ENCODE measurements at regions not wholly inside any gene's neighbourhood (a gene's known extent, or its start where the extent isn't known, plus 50 kb on each side); places are given as distances from the start of the nearest gene placed in this dataset.
"Not testable (repeated sequence)": the region's sequence is repeated elsewhere in the genome, so short reads cannot be mapped to it uniquely, and the experiment has no call there.

DNA sequence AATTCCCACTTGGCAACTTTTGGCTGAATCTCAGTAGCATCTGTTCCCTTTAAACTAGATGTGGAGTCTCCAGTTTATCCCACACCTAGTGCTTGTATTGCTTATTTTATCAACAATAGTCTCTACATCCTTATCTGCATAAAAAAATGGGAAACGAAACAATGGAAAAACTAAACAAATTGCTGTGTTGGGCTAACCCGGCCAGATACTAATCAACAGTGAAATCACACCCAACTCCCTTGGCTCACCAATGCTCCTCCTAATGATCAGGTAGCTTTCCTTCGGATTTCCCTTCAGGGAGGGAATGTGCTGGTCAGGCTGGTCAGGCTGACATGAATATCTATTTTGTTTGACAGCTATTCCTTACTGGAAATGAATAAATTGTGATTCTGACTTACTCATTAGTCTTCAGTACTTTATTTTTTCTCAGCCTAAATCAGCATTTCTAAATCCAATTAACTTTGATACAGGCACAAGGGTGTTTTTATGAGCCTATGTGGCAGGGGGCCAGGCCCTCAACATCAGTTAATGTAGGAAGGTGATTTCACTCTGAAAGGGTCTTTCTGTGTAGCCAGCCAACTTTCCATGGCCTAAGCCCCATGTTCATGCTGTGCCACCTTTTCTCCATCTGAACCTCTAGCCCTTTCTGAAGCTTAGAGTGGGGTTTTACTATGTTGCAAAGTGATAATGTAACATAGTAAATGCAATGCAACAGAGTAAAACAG lies 170.5 kb upstream of the NPSR1 start:
- DNase-seq (ENCODE audit: low spot score): no peak

DNA sequence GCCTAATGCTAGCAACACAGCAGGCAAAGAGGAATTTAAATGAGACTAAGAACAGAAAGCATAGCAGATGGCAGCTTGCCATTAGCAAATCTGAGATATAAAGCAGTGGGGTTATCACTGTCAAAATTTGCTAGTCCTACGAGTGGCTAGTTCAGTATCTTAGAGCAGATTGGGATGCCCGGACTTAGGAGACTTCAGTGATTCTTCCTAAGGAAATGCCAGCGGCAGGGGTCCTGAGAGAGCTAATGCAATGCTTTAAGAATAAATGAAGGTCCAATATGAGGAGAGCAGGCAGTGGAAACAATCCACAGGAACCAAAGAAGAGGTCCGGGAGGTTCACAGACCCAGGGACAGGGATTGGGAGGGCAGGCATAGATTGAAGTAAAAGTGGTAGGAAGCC lies 169.3 kb upstream of the NPSR1 start:
- DNase-seq (ENCODE audit: low spot score): no peak

DNA sequence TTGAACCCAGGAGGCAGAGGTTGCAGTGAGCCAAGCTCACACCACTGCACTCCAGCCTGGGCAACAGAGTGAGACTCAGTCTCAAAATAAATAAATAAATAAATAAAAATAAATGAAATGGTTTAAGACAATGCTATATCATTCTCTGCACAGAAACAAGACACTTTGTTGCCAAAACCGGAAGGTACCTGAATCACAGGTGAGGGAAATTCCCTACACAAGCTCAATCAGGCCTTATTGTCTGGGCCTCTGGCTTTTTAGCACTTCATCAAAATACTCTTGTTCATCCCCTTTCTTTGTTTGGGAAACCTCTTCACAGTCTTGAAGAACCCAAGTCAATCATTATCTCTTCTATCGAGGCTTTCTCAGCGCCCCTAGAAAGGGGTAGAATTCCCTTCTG lies 166.1 kb upstream of the NPSR1 start:
- DNase-seq (ENCODE audit: low spot score): no peak

DNA sequence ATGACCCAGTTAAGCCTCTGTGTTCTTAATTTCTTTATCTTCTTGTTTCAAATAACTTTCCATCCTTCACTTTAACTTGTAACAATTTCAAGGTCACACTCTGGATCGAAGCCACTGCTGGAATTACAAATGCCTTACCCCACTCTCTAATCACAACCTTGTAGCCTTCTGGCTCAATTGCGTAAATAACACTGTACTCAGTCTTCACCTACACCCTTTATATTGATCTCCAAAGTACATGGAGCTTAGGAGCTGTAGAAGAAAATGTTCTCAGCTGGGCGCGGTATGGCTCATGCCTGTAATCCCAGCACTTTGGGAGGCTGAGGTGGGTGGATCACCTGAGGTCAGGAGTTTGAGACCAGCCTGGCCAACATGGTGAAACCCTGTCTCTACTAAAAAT lies 164.3 kb upstream of the NPSR1 start:
- no peak for DNase-seq (ENCODE audit: low spot score)

DNA sequence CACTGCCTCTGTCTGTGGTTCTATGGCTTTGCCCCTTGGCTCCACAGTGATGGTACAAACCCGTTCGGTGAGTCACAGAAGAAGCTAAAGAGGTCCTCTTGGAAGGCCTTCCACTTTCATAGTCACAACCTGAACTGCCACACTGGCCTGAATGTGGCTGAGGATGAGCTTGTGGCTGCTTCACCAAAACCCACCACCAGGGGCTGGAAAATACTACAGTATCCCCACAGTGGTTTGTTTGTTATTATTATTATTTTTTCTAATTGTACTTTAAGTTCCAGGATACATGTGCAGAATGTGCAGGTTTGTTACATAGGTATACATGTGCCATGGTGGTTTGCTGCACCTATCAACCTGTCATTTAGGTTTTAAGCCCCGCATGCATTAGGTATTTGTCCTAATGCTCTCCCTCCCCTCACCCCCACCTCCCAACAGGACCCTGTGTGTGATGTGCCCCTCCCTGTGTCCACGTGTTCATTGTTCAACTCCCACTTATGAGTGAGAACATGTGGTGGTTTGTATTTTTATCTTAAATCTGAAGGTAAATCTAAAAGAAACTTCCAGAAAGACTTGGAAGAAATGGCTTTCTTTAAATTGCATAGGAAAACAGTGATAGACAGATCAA lies 160.8 kb upstream of the NPSR1 start:
- DNase-seq (ENCODE audit: low spot score): no peak

DNA sequence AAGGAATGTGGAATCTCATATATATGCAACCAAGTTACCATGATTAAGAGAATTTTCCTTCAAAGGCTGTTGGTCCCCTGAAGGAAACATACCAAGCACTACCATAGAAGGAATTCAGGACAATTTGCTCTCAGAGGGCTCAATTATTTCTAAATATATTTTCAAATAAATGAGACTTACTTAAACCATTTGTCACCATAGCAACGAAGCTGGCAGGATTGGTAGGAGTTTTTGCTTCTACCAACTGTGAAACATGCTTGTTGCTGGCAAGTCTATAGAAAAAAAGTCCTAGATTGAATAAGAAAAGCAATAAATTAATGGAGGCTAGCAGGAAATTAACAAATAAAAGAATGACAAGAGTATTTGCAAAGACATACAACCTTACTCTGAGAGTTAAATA lies 156.9 kb upstream of the NPSR1 start:
- DNase-seq (ENCODE audit: low spot score): no peak

DNA sequence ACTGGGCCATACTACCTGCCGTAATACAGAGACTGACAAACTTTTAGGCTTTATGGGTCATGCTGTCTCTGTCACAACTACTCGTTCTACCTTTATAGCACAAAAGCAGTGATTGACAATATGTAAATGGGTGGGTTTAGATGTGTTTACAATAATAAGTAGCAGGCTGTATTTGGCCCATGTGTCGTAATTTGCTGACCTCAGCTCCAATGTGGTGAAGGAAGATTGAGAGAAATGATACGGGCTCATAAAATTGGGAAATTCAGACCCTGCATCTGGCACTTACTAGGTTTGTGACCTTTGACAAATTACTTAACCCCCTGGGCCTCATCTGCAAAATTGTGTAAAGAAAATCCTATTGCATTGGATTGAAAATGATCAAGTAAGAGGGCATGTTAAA lies 150.8 kb upstream of the NPSR1 start:
- DNase-seq (ENCODE audit: low spot score): no peak

DNA sequence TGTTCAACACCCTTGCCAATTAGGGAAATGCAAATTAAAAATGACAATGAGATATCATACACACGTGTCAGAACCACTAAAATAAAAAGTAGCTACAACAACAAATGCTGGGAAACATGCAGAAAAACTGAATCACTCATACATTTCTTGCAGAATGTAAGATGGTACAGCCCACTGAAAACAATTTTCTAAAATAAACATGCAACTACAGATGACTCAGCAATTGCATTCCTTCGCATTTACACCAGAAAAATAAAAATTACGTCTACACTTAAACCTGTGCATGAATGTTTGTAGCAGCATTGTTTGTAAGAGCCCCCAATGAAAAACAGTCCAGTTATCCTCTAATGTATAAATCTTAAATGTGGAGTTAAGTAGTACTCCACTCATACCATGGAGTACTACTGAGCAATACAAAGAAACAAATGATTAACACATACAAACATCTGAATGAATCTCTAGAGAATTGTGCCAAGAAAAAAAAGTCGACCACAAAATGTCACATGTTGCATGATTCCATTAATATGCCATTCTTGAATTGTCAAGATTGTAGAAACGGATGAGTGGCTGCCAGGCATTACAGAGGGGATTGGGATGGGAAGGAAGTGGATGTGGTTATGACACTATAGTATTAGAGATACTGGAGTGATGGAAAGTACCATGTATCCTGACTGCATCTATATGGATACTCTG lies 134.6 kb upstream of the NPSR1 start:
- no peak for DNase-seq (ENCODE audit: low spot score)

DNA sequence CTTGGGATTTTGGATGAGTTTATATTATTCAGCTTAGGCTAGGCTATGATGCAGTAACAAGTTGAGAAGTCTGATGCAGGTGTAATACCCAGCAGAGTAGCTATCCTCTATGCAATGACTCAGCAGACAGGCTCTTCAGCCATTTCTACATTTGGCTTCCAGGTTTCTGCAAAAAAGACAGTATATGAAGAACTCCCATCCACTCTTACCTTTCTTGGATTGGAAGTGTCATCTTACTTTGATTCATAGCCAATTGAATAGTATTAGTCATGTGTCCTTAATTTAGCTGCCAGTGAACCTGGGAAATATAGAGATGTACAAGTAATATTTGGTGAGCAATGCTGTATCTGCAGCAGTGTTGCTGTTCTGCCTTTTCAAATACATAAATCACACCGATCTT lies 127.8 kb upstream of the NPSR1 start:
- DNase-seq (ENCODE audit: low spot score): no peak

DNA sequence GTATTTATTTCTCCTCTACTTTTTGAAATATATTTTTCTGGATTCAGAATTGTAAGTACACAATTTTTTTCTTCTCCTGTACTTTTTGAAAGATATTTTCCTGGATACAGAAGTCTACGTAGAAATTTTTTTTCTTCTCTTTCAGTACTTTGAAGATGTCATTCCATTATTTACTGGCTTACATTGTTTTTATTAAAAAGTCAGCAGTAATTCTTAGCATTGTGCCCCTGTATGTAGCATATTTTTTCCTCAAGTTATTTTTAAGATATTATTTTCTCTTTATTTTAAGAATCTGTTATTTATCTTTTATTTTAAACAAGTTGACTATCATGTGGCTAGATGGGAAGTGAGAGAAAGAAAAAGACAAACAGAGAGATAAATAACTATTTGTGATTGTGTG lies 119.0 kb upstream of the NPSR1 start:
- no peak for DNase-seq (ENCODE audit: low spot score)

DNA sequence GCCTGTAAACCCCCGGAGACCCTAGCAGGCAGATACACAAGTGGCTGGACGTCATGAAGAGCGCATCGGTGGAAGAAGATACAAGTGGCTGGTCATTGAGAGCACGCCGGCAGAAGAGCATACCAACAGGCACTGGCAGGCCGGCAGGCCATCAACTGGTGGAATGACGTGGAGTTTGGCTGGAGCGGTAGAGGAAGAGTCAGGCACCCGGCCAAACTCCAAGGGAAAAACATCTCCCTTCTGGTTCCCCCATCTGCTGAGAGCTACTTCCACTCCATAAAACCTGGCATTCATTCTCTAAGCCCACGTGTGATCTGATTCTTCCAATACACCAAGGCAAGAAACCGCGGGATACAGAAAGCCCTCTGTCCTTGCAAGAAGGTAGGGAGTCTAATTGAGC lies 113.4 kb upstream of the NPSR1 start:
- no peak for DNase-seq (ENCODE audit: low spot score)

DNA sequence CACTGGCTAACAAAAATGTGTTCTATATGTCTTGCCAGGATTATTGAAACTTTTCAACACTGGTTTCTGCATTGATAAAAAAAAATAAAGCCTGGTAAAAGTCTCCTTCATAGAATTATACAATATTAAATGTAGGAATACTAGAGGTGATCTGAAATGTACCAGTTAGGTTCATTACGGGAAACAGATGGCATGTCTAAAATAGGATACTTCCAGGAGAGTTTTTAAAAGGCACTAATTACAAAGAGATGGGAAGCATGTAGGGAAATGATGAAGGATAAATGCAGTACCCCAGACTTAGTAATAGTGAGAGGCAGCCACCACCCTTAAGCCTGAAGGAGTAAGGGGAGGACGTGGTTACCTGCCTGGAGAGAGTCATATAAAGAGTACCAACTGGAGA lies 107.0 kb upstream of the NPSR1 start:
- DNase-seq (ENCODE audit: low spot score): no peak

DNA sequence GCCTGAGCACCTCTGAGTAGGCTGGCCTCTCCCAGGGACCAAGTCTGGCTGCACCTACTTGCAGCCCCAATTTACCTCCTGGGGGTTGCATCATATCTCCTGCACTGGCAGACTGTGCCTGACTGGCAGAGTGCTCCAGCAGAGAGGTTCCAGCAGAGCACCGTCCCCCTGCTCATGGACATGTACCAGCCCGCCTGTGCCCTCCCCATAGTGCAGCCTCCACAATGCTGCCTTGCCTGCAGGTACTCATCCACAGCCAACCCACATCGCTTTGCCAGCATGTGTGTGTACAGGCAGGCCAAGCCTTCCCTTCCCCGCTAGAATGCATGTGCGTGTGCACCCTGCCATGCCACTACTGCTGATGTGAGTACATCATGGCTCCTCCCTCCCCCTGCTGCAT lies 105.5 kb upstream of the NPSR1 start:
- DNase-seq (ENCODE audit: low spot score): no peak

DNA sequence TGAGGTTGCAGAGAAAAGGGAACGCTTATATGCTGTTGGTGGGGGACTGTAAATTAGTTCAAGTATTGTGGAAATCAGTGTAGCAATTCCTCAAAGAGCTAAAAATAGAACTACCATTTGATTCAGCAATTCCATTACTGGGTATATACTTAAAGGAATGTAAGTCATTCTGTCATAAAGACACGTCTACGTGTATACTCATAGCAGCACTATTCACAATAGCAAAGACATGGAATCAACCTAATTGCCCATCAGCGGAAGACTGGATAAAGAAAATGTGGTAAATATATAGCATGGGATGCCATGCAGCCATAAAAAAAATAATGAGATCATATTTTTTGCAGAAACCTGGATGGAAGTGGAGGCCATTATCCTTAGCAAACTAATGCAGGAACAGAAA lies 100.0 kb upstream of the NPSR1 start:
- DNase-seq (ENCODE audit: low spot score): no peak

DNA sequence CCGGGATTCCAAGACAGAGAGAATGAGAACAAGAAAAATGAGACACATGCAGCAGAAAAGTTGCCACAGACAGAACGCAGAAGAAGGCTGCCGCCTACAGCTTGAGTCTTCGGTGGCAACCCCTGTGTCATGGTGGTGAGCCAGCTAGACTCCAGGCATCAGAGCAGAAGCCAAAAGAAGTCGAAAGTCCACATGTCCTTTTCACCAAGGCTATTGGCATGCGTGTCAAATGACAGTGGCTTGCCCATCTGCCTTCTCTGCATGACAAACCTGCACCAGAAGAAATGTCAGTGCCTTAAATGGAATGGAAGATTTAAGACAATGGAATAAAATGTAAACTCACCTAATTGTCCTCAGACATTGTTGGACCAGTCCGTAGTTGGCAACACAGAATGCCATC lies 93.9 kb upstream of the NPSR1 start:
- no peak for DNase-seq (ENCODE audit: low spot score)

DNA sequence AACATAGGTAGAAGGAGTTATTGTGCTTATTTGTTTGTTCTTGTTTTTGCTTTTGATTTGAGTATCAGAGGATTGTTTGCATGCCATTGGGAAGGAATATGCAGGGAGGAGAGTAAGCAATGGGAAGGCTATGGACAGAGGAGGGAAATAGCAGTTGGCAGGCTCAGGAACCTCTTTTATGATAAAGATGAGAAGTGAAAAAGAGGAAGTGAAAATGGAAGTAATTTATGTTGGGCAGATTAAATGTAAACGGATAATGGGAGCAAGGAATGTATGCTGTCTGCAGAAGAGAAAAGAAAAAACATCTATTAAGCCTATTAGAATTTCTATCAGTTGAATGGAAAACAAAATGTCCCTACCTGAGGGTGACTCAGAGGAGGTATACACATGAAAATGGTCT lies 90.1 kb upstream of the NPSR1 start:
- DNase-seq (ENCODE audit: low spot score): no peak

DNA sequence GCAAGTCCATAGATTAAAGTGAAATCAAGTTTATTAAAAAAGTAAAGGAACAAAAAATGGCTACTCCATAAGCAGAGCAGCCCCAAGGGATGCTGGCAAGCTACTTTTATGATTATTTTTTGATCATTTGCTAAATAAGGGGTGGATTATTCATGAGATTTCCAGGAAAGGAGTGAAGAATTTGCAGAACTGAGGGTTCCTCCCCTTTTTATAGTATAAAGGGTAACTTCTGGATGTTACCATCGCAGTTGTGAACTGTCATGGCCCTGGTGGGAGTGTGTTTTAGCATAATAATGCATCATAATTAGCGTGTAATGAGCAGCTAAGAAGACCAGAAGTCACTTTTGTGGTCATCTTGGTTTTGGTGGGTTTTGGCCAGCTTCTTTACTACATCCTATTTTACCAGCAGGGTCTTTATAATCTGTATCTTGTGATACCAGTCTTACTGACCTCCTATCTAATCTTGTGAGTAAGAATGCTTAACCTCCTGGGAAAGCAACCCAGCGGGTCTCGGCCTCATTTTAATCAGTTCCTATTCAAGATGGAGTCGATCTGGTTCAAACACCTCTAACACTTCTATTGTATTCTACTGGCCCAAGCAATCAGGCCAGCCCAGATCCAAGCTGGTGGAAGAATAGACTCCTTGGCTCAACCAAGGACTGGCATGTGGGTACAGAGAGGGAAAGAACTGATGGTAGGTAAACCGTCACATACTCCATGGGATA lies 87.9 kb upstream of the NPSR1 start:
- DNase-seq (ENCODE audit: low spot score): no peak

DNA sequence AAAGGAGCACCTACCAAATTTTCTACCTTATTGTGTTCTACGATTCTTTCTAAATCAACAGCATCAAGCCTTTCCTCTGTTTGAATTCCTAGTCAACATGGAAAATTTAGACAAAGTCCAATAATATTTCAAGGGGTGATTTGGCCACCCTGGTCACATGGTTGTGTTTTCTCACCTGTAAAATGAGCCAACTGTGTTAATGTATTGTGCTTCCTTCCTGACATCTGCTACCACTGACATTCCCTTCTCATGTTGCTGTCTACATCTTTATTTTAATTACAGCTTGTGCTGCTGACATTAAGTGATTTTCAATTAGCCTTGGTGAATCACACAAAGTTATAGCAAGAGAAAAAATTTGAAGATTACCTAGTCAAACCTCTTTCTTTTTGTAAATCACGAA lies 83.0 kb upstream of the NPSR1 start:
- no peak for DNase-seq (ENCODE audit: low spot score)

DNA sequence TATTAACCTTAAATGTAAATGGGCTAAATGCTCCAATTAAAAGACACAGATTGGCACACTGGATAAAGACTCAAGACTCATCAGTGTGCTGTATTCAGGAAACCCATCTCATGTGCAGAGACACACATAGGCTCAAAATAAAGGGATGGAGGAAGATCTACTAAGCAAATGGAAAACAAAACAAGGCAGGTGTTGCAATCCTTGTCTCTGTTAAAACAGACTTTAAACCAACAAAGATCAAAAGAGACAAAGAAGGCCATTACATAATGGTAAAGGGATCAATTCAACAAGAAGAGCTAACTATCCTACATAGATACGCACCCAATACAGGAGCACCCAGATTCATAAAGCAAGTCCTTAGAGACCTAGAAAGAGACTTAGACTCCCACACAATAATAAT lies 80.1 kb upstream of the NPSR1 start:
- not testable (repeated sequence) for DNase-seq (ENCODE audit: low spot score)

DNA sequence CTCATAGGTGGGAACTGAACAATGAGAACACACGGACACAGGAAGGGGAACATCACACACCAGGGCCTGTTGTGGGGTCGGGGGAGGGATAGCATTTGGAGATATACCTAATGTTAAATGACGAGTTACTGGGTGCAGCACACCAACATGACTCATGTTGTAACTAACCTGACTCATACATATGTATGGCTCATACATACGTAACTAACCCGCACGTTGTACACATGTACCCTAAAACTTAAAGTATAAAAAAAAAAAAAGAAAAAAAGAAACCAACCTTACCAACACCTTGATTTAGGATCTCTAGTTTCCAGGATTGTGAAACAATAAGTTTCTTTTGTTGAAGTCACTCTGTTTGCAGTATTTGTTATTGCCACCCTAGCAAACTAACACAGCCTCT lies 76.3 kb upstream of the NPSR1 start:
- not testable (repeated sequence) for DNase-seq (ENCODE audit: low spot score)

DNA sequence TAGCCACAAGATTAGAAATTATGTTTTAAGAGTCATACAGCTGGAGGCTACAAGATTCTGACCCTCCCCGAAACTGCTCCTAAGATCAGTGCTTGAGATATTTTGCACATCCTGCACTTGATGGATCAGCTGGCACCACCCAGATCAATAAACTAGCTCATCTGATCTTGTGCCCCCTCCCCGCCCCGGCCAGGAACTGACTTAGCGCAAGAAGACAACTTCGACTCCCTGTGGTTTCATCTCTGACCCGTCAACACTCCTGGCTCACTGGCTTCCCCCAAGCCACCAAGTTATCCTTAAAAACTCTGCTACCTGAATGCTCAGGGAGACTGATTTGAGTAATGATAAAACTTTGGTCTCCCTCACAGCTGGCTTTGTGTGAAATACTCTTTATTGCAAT lies 73.5 kb upstream of the NPSR1 start:
- no peak for DNase-seq (ENCODE audit: low spot score)

DNA sequence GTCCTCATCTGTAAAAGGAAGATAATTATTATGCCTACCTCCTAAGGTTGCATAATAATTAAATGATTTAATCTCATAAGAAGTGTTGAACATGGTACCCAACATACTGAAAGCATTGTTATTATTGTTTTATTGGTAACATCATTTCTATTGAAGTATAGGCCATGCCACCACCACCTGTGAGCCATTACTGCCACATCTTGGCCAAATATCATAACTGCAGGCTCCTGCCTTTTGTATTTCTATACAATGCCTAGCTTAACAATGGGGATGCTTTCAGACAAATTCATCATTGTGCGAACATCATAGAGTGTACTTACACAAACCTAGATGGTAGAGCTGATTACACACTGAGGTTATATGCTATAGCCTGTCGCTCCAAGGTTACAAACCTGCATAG lies 61.1 kb upstream of the NPSR1 start:
- peak; percentile 5 for DNase-seq (ENCODE audit: low spot score)
